Lower lobe of right lung (tissue), 2 donors: ENCODE measurements at regions not wholly inside any gene's neighbourhood (a gene's known extent, or its start where the extent isn't known, plus 50 kb on each side); places are given as distances from the start of the nearest gene placed in this dataset.
"Not testable (repeated sequence)": the region's sequence is repeated elsewhere in the genome, so short reads cannot be mapped to it uniquely, and the experiment has no call there.

ENCODE experiments used
- ATAC-seq, 2 donors: fragments of 200-7000 bp; cut with Tn5 transposase; one replicate each; pipeline ENCODE4 v1.9.1; 2020 to 2022; ENCODE audit warnings: mild to moderate bottlenecking in 2 of 2, moderate library complexity in 2 of 2
- DNase-seq: peaks from one replicate; pipeline ENCODE4 v3.0.0-alpha.2; 2020
- H3K27ac ChIP-seq: fragments of 200-600 bp; one replicate; pipeline ENCODE4 v1.8.0; 2022
- H3K27me3 ChIP-seq: fragments of 200-600 bp; one replicate; pipeline ENCODE4 v1.8.0; 2022; ENCODE audit warnings: low read depth
- H3K36me3 ChIP-seq: fragments of 200-600 bp; one replicate; pipeline ENCODE4 v1.8.0; 2022; ENCODE audit warnings: mild to moderate bottlenecking
- H3K4me1 ChIP-seq: fragments of 200-600 bp; one replicate; pipeline ENCODE4 v1.8.0; 2022
- H3K4me3 ChIP-seq: fragments of 200-600 bp; one replicate; pipeline ENCODE4 v1.8.0; 2022; ENCODE audit warnings: mild to moderate bottlenecking
- H3K9me3 ChIP-seq: fragments of 200-600 bp; one replicate; pipeline ENCODE4 v1.8.0; 2022
- CTCF ChIP-seq: fragments of 200-600 bp; IDR thresholded peaks from one replicate; pipeline ENCODE4 v1.8.0; 2022; ENCODE audit warnings: antibody characterized with exemption, mild to moderate bottlenecking
- intact Hi-C: fragments of 100-400 bp; cut with DNase I; formaldehyde crosslinking; loops from one replicate; pipeline ENCODE4 v1.11.0; 2022
- donor health status: DM: no; HTN: yes; CAD: no; lungs with severe emphysema.

DNA sequence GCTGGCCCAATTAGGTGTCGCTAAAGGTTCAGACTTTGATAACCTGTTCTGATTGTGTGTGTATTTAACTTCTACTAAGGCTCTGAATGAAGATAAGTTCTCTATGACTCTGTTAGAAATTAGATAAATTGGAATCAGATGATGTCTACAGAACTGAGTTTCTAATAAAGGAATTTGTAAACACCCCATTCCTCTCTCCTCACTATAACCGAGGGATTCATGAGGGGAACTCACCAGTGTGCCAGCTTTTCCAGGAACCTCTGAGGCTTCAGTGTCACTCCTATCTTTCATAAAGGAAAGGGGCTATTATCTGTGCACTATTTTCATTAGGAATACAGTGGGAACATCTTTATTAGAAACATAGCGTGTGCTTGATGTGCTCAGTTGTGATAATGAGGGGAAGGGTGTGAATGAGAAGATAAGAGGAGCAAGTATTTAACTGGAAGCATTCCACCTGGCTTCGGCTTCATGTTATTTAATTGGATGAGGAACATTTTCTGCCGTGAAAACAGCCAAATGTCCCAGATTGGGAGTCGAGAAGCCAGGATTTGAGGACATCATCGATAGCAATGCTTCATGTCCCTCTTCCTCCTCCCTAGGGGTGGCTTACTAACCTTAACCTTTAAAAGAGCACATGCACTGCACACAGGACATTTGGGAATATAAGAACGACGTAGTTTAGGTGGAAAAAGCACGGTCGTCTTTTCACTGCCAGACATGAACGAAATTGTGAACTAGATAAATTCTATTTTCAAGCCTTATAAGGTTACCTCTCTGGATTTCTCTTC, 84.8 kb upstream of the TCF4 start:
- intact Hi-C loops: no loop called here
- DNase-seq: no peak
- no peak for ATAC-seq
- Histone ChIP-seq H3K4me1 (no peaks in the 10 kb centered on the region), H3K27ac (no peak overlapping the region), H3K36me3 (no peaks in the 10 kb centered on the region), H3K27me3 (no peaks in the 10 kb centered on the region), H3K4me3 (no peak overlapping the region), H3K9me3 (no peaks in the 10 kb centered on the region)
- TF ChIP-seq CTCF: no peak

GRCh38 chr18:55665506-55665905, 77.5 kb upstream of the TCF4 start:
- TF ChIP-seq CTCF: no peak

DNA sequence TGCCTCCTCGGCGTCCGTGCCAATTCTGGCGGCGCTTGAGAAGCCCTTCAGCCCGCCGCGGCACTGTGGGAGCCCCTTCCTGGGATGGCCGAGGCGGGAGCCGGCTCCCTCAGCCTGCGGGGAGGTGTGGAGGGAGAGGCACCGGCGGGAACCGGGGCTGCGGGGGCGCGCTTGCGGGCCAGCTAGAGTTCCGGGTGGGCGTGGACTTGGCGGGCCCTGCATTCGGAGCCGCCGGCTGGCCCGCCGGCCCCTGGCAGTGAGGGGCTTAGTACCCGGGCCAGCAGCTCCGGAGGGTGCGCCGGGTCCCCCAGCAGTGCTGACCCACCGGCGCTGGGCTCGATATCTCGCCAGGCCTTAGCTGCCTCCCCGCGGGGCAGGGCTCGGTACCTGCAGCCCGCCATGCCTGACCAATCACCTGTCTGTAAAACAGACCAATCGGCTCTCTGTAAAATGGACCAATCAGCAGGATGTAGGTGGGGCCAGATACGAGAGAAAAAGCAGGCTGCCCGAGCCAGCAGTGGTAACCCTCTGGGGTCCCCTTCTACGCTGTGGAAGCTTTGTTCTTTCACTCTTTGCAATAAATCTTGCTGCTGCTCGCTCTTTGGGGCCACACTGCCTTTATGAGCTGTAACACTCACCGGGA, 76.9 kb upstream of the TCF4 start:
- H3K4me1 ChIP-seq, H3K27me3 ChIP-seq, H3K9me3 ChIP-seq, DNase-seq, H3K27ac ChIP-seq, H3K4me3 ChIP-seq, intact Hi-C loops, H3K36me3 ChIP-seq, ATAC-seq: not testable (repeated sequence)

More at GRCh38 chr18:55665506-55665905, 77.5 kb upstream of the TCF4 start:
- intact Hi-C loops: no loop called here
- Histone ChIP-seq H3K27me3 (no peaks in the 10 kb centered on the region), H3K4me3 (no peak overlapping the region), H3K9me3 (no peaks in the 10 kb centered on the region), H3K4me1 (no peaks in the 10 kb centered on the region), H3K27ac (no peak overlapping the region), H3K36me3 (no peaks in the 10 kb centered on the region)
- ATAC-seq (no peak), DNase-seq (no peak)

DNA sequence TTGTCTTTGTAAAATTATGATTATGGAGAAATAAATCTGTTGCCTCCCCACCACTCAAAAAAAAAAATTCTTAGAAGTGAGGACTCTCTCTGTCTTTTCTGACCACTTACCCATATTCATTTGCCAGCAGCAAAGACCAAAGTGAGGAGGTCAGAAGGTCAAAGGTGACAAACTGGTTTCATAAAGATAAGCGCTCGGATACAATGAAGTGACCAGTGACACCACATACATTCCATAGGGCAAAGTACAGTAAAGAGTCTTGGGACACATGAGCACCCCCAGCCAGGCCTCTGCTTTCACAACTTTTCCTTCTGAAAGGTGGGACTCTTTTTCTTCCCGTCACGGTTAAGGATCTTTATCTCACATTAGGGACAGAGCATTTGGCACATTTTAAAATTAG, 75.9 kb upstream of the TCF4 start:
- Histone ChIP-seq H3K4me3 (no peak overlapping the region), H3K9me3 (no peaks in the 10 kb centered on the region), H3K27ac (no peak overlapping the region), H3K36me3 (no peaks in the 10 kb centered on the region), H3K27me3 (no peaks in the 10 kb centered on the region), H3K4me1 (no peaks in the 10 kb centered on the region)
- DNase-seq (no peak), ATAC-seq (no peak)
- intact Hi-C loops: no loop called here
- no peak for TF ChIP-seq CTCF

DNA sequence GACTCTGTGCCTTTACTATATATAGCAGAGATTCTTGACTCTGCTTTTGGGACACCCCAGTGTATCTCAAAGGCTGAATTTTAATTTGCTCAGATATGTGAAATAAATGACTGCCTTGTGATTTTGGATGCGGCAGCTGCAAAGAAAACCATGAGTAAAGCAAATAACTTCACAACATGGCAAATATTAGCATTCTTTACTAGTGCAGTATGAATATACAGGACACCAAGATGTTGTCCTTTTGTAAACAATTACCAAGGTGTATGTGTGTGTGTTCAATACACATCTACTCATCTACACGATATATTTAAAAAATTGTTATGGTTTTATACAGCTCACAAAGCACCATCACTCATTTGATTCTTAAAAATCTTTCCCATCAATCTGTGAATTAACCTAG, 70.6 kb upstream of the TCF4 start:
- Histone ChIP-seq H3K27me3 (no peaks in the 10 kb centered on the region), H3K4me3 (no peak overlapping the region), H3K27ac (no peak overlapping the region), H3K9me3 (no peaks in the 10 kb centered on the region), H3K36me3 (no peaks in the 10 kb centered on the region), H3K4me1 (no peaks in the 10 kb centered on the region)
- intact Hi-C loops: no loop called here
- TF ChIP-seq CTCF: no peak
- ATAC-seq: no peak
- DNase-seq: no peak
